IMR-90 (cell line): ENCODE measurements at regions not wholly inside any gene's neighbourhood (a gene's known extent, or its start where the extent isn't known, plus 50 kb on each side); places are given as distances from the start of the nearest gene placed in this dataset.

Experiments used
- ATAC-seq: fragments of 200-7000 bp; cut with Tn5 transposase; 2 replicates; pipeline ENCODE4 v1.9.1; 2020; ENCODE audit warnings: low read depth, mild to moderate bottlenecking, moderate library complexity
- BruUV-seq: library from RNA; stranded (reverse); fragments of 400-500 nt; replicated peaks from 2 replicates; lab custom pipeline; 2021; lab: Mats Ljungman, UMichigan
- CTCF ChIA-PET: fragments of 300-600 bp; formaldehyde crosslinking; extraction: SDS; loops from one replicate; lab custom pipeline; 2021; ENCODE audit warnings: antibody characterized with exemption; lab: Yijun Ruan, JAX
- POLR2A ChIA-PET: fragments of 300-600 bp; sonication (Branson Sonifier 250); formaldehyde crosslinking; loops from one replicate; lab custom pipeline; 2022; ENCODE audit warnings: antibody characterized with exemption; ENCODE audit not compliant: unreplicated experiment; lab: Charles Lee
- DNase-seq: peaks from one replicate; pipeline ENCODE4 v3.0.0; 2013
- H2AFZ ChIP-seq: replicated peaks from 2 replicates; pipeline ENCODE3; 2013; ENCODE audit warnings: low read length, mild to moderate bottlenecking; ENCODE audit not compliant: poor library complexity
- H2AK5ac ChIP-seq: 2 replicates; pipeline ENCODE4 v1.6.1; 2013; ENCODE audit warnings: low read depth, low read length, inconsistent platforms
- H2AK9ac ChIP-seq: replicated peaks from 2 replicates; pipeline ENCODE3; 2013; ENCODE audit warnings: mild to moderate bottlenecking, low read depth, low read length, moderate library complexity; ENCODE audit not compliant: poor library complexity
- H2BK120ac ChIP-seq: 2 replicates; pipeline ENCODE4 v1.6.1; 2013; ENCODE audit warnings: low read depth, low read length, inconsistent platforms
- H2BK15ac ChIP-seq: 3 replicates; pipeline ENCODE4 v1.6.1; 2013; ENCODE audit warnings: low read depth, low read length, inconsistent platforms
- H2BK20ac ChIP-seq: 2 replicates; pipeline ENCODE4 v1.6.1; 2013; ENCODE audit warnings: low read depth, mild to moderate bottlenecking, inconsistent platforms, low read length, moderate library complexity
- H2BK5ac ChIP-seq: 2 replicates; pipeline ENCODE4 v1.6.1; 2013; ENCODE audit warnings: mild to moderate bottlenecking, low read depth, low read length, inconsistent platforms; ENCODE audit not compliant: poor library complexity, severe bottlenecking
- H3K14ac ChIP-seq: replicated peaks from 2 replicates; pipeline ENCODE4 v1.6.1; 2013; ENCODE audit warnings: low read depth, low read length, inconsistent platforms
- H3K18ac ChIP-seq: 2 replicates; pipeline ENCODE4 v1.6.1; 2013; ENCODE audit warnings: low read depth, low read length, control low read depth
- H3K23ac ChIP-seq: 2 replicates; pipeline ENCODE4 v1.6.1; 2013; ENCODE audit warnings: low read depth, low read length, inconsistent platforms
- H3K27ac ChIP-seq: 2 replicates; pipeline ENCODE4 v1.5.1; 2013; ENCODE audit warnings: mild to moderate bottlenecking, control low read depth, low read length; ENCODE audit not compliant: insufficient read depth
- H3K27me3 ChIP-seq: 2 replicates; pipeline ENCODE4 v1.6.1; 2013; ENCODE audit warnings: low read length; ENCODE audit not compliant: control insufficient read depth, insufficient read depth
- H3K36me3 ChIP-seq: 2 replicates; pipeline ENCODE4 v1.6.1; 2013; ENCODE audit warnings: low read length, mixed read lengths; ENCODE audit not compliant: control insufficient read depth, insufficient read depth
- H3K4ac ChIP-seq: 2 replicates; pipeline ENCODE4 v1.6.1; 2013; ENCODE audit warnings: low read depth, low read length, inconsistent platforms
- H3K4me1 ChIP-seq: 2 replicates; pipeline ENCODE4 v1.6.1; 2013; ENCODE audit warnings: low read length, mixed read lengths; ENCODE audit not compliant: control insufficient read depth, insufficient read depth
- H3K4me2 ChIP-seq: 2 replicates; pipeline ENCODE4 v1.6.1; 2013; ENCODE audit warnings: low read depth, mild to moderate bottlenecking, control low read depth, low read length, moderate library complexity
- H3K4me3 ChIP-seq: 2 replicates; pipeline ENCODE4 v1.5.1; 2013; ENCODE audit warnings: low read depth, mild to moderate bottlenecking, control low read depth, low read length, moderate library complexity; ENCODE audit not compliant: insufficient read depth
- H3K56ac ChIP-seq: 2 replicates; pipeline ENCODE4 v1.6.1; 2013; ENCODE audit warnings: low read length, inconsistent platforms; ENCODE audit not compliant: insufficient read depth; ENCODE audit errors: extremely low read depth
- H3K79me1 ChIP-seq, 2 experiments: 2 replicates each; pipeline ENCODE4 v1.6.1; 2013; ENCODE audit warnings: low read length in 2 of 2, inconsistent platforms in 1 of 2, low read depth in 1 of 2
- H3K9ac ChIP-seq: 2 replicates; pipeline ENCODE4 v1.6.1; 2013; ENCODE audit warnings: low read depth, low read length, control low read depth
- H3K9me1 ChIP-seq: 2 replicates; pipeline ENCODE4 v1.6.1; 2013; ENCODE audit warnings: low read length, inconsistent platforms; ENCODE audit not compliant: insufficient read depth
- H3K9me3 ChIP-seq: 2 replicates; pipeline ENCODE4 v1.6.1; 2013; ENCODE audit warnings: low read length; ENCODE audit not compliant: control insufficient read depth, insufficient read depth
- H4K20me1 ChIP-seq: 2 replicates; pipeline ENCODE4 v1.6.1; 2013; ENCODE audit warnings: low read length, inconsistent platforms; ENCODE audit not compliant: insufficient read depth
- H4K5ac ChIP-seq: 2 replicates; pipeline ENCODE4 v1.6.1; 2013; ENCODE audit warnings: mild to moderate bottlenecking, low read depth, low read length, control low read depth
- H4K8ac ChIP-seq, 2 experiments: 2 replicates each; pipeline ENCODE4 v1.6.1; 2013; ENCODE audit warnings: low read depth in 2 of 2, low read length in 2 of 2, control low read depth in 1 of 2, inconsistent platforms in 1 of 2
- H4K91ac ChIP-seq: 2 replicates; pipeline ENCODE4 v1.6.1; 2013; ENCODE audit warnings: low read depth, low read length, inconsistent platforms; ENCODE audit not compliant: insufficient read depth
- BHLHE40 ChIP-seq: fragments of 150-350 bp; IDR thresholded peaks from 2 replicates; pipeline ENCODE4 v1.6.1; 2016; ENCODE audit warnings: mild to moderate bottlenecking, low read depth, low read length
- CEBPB ChIP-seq: IDR thresholded peaks from 2 replicates; pipeline ENCODE4 v1.6.1; 2012; ENCODE audit warnings: low read depth, low read length, improper control_type of control experiment
- CHD1 ChIP-seq: IDR thresholded peaks from 2 replicates; pipeline ENCODE4 v1.6.1; 2012; ENCODE audit warnings: low read depth, low read length, improper control_type of control experiment
- CTCF ChIP-seq: conservative IDR thresholded peaks from 2 replicates; pipeline ENCODE4 v1.5.1; 2012; ENCODE audit warnings: mild to moderate bottlenecking, low read depth, low read length, improper control_type of control experiment
- FOS ChIP-seq: fragments of 150-350 bp; IDR thresholded peaks from 2 replicates; pipeline ENCODE4 v1.6.1; 2016; ENCODE audit warnings: low read depth, low read length
- MAFK ChIP-seq: IDR thresholded peaks from 2 replicates; pipeline ENCODE4 v1.6.1; 2012; ENCODE audit warnings: low read depth, low read length, improper control_type of control experiment
- MAZ ChIP-seq: IDR thresholded peaks from 2 replicates; pipeline ENCODE4 v1.6.1; 2012; ENCODE audit warnings: low read depth, mild to moderate bottlenecking, low read length, improper control_type of control experiment, moderate library complexity, borderline replicate concordance
- NFE2L2 ChIP-seq: fragments of 150-350 bp; IDR thresholded peaks from 2 replicates; pipeline ENCODE4 v1.6.1; 2016; ENCODE audit warnings: low read depth, mild to moderate bottlenecking, low read length
- POLR2A ChIP-seq: IDR thresholded peaks from 2 replicates; pipeline ENCODE4 v1.6.1; 2012; ENCODE audit warnings: mild to moderate bottlenecking, low read depth, low read length
- RAD21 ChIP-seq: IDR thresholded peaks from 2 replicates; pipeline ENCODE4 v1.6.1; 2012; ENCODE audit warnings: low read length, improper control_type of control experiment
- RCOR1 ChIP-seq: IDR thresholded peaks from 2 replicates; pipeline ENCODE4 v1.6.1; 2012; ENCODE audit warnings: mild to moderate bottlenecking, low read length, improper control_type of control experiment; ENCODE audit not compliant: insufficient replicate concordance
- SMC3 ChIP-seq: fragments of 150-350 bp; IDR thresholded peaks from 2 replicates; pipeline ENCODE4 v1.6.1; 2016; ENCODE audit warnings: low read depth, mild to moderate bottlenecking, antibody characterized with exemption, low read length, moderate library complexity
- USF2 ChIP-seq: fragments of 150-350 bp; IDR thresholded peaks from 2 replicates; pipeline ENCODE4 v1.6.1; 2017; ENCODE audit warnings: mild to moderate bottlenecking, antibody characterized with exemption, low read length, low read depth
- WGBS, 2 experiments: methylation state at CpG; one replicate each; pipeline versions ENCODE4 v1.1.5 to v1.1.7; 2013; ENCODE audit warnings: missing lambda C conversion rate in 2 of 2; ENCODE audit not compliant: insufficient read length in 1 of 2; ENCODE audit errors: extremely low coverage in 2 of 2; 5-methylcytosine and 5-hydroxymethylcytosine counted together
- dilution Hi-C: fragments of 300-500 bp; cut with HindIII; formaldehyde crosslinking; loops from one replicate; pipeline ENCODE4 v1.14.3; 2018; ENCODE audit warnings: low sequenced_read_pairs; ENCODE audit not compliant: unreplicated experiment
- in situ Hi-C: fragments of 300-500 bp; cut with MboI; formaldehyde crosslinking; loops from 3 replicates; pipeline ENCODE4 v1.14.3; 2019; ENCODE audit warnings: low sequenced_read_pairs, inconsistent platforms, mixed read lengths
- intact Hi-C: fragments of 100-400 bp; cut with micrococcal nuclease; formaldehyde crosslinking; loops from 2 replicates; pipeline ENCODE4 v1.10.0; 2022

- no peak overlapping the region for H3K4me2 ChIP-seq
- TF ChIP-seq CTCF, result no peak
- no peak for TF ChIP-seq SMC3
- no peak for TF ChIP-seq POLR2A
- no peak for TF ChIP-seq CHD1
- TF ChIP-seq FOS, result no peak
- TF ChIP-seq NFE2L2, result no peak
- TF ChIP-seq MAZ, result no peak
- TF ChIP-seq RCOR1, result no peak
- no peak for TF ChIP-seq CEBPB
- no peak for TF ChIP-seq MAFK
- no peak for TF ChIP-seq USF2
- no peak for TF ChIP-seq BHLHE40
- no peak for TF ChIP-seq RAD21
- WGBS, 2 experiments, result no CpG with 5 or more reads among the region's 4 CpGs
- H3K36me3 ChIP-seq, result no peaks in the 10 kb centered on the region
- CTCF ChIA-PET, result no interaction called here
- no peak overlapping the region for H4K91ac ChIP-seq
- BruUV-seq, result no TSS peak
- no peaks in the 10 kb centered on the region for H3K79me1 ChIP-seq
- no peaks in the 10 kb centered on the region for H4K20me1 ChIP-seq
- H2BK5ac ChIP-seq, result no peak overlapping the region
- intact Hi-C loops (no loop called here), dilution Hi-C loops (no loop called here), in situ Hi-C loops (no loop called here)
- H3K14ac ChIP-seq, result no peak overlapping the region
- H3K23ac ChIP-seq, result no peak overlapping the region
- no peak overlapping the region for H3K4me3 ChIP-seq
- no peak overlapping the region for H3K56ac ChIP-seq
- no peak overlapping the region for H3K9ac ChIP-seq
- POLR2A ChIA-PET, result no interaction called here
- no peaks in the 10 kb centered on the region for H3K27me3 ChIP-seq
- H4K8ac ChIP-seq, result no peak overlapping the region
- no peak overlapping the region for H4K5ac ChIP-seq
- no peak overlapping the region for H3K27ac ChIP-seq
- H3K9me3 ChIP-seq, result peaks cover 49% of the 10 kb centered on the region
- DNase-seq (no peak), ATAC-seq (no peak)
- no peaks in the 10 kb centered on the region for H3K9me1 ChIP-seq
- H2BK15ac ChIP-seq, result no peak overlapping the region
- H3K4me1 ChIP-seq, result no peaks in the 10 kb centered on the region
- H2AK9ac ChIP-seq, result no peak overlapping the region
- no peak overlapping the region for H2BK120ac ChIP-seq
- no peak overlapping the region for H2BK20ac ChIP-seq
- H2AK5ac ChIP-seq, result no peak overlapping the region
- H2AFZ ChIP-seq, result no peak overlapping the region
- H3K18ac ChIP-seq, result no peak overlapping the region
- no peak overlapping the region for H3K4ac ChIP-seq
Observed at GRCh38 chr15:27696530-27696929, 402.6 kb downstream of the OCA2 start.
